HG03469 (cell line): ENCODE measurements at regions not wholly inside any gene's neighbourhood (a gene's known extent, or its start where the extent isn't known, plus 50 kb on each side); places are given as distances from the start of the nearest gene placed in this dataset.

Experiments
- ATAC-seq: cut with Tn5 transposase; IDR thresholded peaks from one replicate; pipeline ENCODE4 v1.9.1; 2021; ENCODE audit warnings: mild to moderate bottlenecking, moderate library complexity, moderate number of reproducible peaks; ENCODE audit not compliant: unreplicated experiment

GRCh38 chr7:17016402-17017010 lies 134.7 kb upstream of the AGR3 start:
- ATAC-seq = no peak

DNA sequence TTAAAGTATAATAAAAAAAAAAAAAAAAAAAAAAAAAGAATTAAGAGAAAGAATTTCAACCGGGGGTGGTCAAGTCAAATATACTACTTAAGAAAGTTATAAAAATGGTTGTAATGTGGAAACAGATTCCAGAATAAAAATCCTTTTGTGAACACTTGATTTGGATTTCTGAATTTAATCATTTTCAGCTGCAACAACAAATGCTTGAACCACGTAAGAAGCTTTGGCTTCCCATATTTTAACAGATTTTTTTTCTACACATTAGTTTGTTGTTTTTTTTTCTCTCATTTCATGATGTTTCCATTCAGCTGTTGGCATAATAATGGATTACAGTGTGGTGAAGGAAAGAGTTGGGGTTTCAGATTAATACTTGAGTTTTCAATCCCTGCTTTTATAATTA lies 137.3 kb upstream of the AGR3 start:
- ATAC-seq = no peak

- ATAC-seq = no peak
Observed at GRCh38 chr7:17020250-17020649, 138.5 kb upstream of the AGR3 start.

- no peak for ATAC-seq
Observed at GRCh38 chr7:17021205-17021604, 139.4 kb upstream of the AGR3 start.

GRCh38 chr7:17022920-17023319 lies 141.1 kb upstream of the AGR3 start:
- no peak for ATAC-seq

DNA sequence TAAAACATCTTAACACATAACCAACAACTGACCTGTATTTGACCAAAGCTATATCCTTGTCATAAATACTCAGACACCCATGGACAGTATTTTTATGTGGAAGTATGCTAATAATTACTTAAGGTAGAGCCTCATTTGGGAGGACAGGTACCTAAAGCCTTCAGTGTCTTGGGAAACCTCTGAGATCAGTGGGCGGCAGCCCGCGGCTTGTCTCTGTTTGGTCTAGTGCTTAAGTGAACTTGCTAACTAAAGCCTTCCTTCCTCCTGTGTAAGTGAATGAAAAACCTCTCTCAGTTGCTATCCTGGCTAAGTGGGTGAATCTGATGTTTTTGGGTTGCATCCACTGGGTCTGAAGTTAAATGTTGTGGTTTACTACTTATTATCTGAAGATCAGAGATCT lies 144.5 kb upstream of the AGR3 start:
- no peak for ATAC-seq

- ATAC-seq = no peak
Observed at GRCh38 chr7:17027143-17027788, 145.5 kb upstream of the AGR3 start.

GRCh38 chr7:17027789-17028152 lies 146.0 kb upstream of the AGR3 start:
- ATAC-seq = no peak

- no peak for ATAC-seq
Observed at GRCh38 chr7:17029150-17029549, 147.4 kb upstream of the AGR3 start.

DNA sequence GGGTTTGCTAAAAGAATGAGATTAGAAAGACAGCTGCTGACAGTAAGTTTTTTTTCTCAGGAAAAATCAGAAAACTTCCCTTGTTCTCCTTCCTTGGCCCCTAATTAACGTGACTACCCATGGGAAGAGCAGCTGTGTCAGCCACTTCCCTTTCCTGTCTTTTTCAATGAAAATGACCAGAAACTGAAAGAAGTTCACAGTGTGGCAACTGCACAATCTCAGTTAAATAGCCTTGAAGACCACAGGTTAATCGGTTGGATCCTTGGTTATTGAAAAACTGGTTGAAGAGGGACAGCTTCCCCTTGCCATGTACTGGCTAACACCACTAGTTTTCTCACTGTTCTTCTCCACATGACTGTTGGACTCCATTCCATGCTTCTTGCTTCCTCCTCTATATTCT lies 148.8 kb upstream of the AGR3 start:
- no peak for ATAC-seq

- ATAC-seq = no peak
Observed at GRCh38 chr7:17031906-17032551, 150.2 kb upstream of the AGR3 start.

- ATAC-seq = no peak
Observed at GRCh38 chr7:17033245-17033644, 151.5 kb upstream of the AGR3 start.

DNA sequence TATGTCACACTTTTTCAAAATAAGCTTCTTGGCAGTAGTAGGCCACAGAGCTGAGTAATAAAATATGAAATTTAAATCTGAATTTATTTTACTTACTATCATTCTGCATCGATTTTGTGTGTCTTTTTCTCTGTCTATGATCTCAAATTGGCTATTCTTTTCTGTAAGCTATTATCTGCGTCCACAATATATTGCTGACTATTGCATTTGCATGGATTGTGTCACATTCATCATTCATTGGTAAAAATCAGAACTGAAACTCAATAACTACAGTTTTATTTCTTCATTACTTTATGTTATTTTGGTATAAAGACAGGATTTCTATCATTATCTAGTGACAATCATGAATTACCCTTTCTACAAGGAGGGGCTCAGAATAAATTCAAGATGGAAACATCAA lies 154.8 kb upstream of the AGR3 start:
- ATAC-seq = no peak

DNA sequence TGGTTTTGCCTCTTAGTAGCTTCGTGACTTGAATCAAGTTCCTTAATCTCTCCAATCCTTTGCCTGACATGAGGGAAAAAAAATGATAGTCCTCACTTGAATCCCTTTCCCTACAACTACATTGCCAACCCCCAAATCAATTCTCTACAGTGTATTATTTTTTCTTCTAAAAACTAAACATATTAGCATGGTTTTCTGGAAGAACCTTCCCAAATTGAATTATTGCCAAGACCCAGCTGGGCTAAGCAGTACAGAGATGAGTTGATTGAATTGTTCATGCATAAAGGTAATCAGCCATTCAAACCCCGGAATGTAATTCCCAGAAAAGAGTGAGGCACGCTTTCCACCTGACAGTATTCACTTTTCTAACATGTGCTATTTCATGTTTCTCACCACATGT lies 155.6 kb upstream of the AGR3 start:
- ATAC-seq = no peak

GRCh38 chr7:17038160-17038782 lies 156.5 kb upstream of the AGR3 start:
- no peak for ATAC-seq

- ATAC-seq = no peak
Observed at GRCh38 chr7:17038783-17039170, 157.0 kb upstream of the AGR3 start.

DNA sequence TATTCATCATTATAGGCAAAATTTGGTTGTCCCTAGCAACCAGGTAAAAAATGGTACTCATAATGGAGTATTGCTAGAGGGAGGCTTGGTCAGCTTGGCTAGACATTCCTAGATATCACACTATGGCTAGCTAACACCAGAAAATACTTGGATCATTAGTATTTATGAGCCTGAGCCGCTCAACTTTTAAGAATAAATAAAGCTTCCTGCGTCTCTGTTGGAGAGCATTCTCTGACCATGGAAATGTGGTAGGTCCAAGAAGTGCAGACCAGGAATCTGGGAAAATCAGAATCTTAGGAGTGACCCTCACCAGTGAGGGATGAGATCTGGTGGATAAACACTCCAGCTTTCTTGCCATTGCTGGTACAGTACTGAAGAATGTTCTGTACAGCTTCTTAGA lies 157.6 kb upstream of the AGR3 start:
- no peak for ATAC-seq

DNA sequence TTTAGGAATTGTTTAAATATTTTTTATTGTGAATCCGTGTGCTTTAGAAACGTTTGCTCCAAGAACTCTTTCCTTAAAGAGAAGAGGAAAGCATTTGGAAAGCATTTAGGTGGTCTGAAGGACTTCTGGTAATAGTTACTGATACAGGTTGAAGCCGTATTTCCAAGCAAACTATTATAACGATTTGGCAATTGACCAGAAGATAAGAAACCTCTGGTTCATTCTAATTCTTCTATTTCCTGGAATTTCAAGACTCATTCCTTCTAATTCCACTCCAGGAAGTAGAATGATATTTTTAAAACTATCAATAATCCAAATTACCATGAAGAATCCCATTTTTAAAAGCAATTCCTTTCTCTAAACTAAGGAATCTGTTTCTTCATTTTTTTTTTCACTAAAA lies 158.9 kb upstream of the AGR3 start:
- ATAC-seq = no peak

DNA sequence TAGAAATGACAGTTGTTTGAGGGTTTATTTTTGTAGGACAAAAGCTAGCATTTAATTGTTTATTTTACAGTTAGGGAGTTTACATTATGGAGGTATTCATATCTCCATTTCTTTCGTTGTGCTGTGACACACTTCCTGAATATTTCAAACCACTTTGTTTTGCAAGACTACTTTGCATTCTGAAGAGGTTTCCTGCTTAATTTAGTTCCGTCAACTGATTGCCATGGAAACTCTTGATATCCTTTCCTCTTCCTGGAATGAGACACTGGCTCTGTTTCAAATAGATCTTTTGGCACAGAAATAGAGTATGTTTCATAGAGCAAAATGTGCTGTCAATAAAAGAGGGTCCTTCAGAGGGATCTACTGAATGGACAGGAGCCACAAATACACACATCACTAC lies 159.5 kb upstream of the AGR3 start:
- no peak for ATAC-seq

DNA sequence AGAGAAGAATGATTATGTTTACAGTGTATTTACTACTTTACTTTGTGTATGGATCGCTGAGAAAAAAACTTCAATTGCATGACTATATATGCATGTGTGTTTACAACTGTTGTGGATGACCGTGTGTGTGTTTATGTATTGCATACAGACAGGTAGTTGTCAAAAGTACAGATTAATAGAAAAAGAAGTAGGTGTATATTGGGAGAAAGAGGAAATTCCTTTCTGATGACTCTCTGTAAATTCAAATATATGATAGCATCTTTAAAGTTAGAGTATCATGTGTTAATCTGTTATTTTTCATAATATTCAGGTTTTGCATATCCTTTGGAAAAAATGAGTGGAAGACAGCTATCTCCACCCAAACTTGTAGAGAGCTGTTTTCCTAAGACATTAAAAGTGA lies 160.4 kb upstream of the AGR3 start:
- ATAC-seq = no peak

GRCh38 chr7:17043012-17043877 lies 161.5 kb upstream of the AGR3 start:
- ATAC-seq = no peak
